HL-60 (cell line): ENCODE measurements at regions not wholly inside any gene's neighbourhood (a gene's known extent, or its start where the extent isn't known, plus 50 kb on each side); places are given as distances from the start of the nearest gene placed in this dataset.

Experiments
- CTCF ChIP-seq: IDR thresholded peaks from one replicate; pipeline ENCODE4 v1.5.1; 2011; ENCODE audit warnings: low read length, control low read depth, inconsistent platforms; ENCODE audit not compliant: insufficient read depth
- GABPA ChIP-seq: IDR thresholded peaks from 2 replicates; pipeline ENCODE4 v1.6.1; 2012; ENCODE audit warnings: low read depth
- POLR2AphosphoS5 ChIP-seq: IDR thresholded peaks from 2 replicates; pipeline ENCODE4 v1.6.1; 2012; ENCODE audit warnings: low read depth
- REST ChIP-seq: IDR thresholded peaks from 2 replicates; pipeline ENCODE4 v1.6.1; 2012; ENCODE audit warnings: low read depth; ENCODE audit not compliant: insufficient replicate concordance

- TF ChIP-seq CTCF (no peak), POLR2AphosphoS5 (no peak), GABPA (no peak), REST (no peak)
Observed at GRCh38 chr13:61751039-61751438, 335.4 kb upstream of the PCDH20 start.
